Transverse colon (tissue), 4 donors: ENCODE measurements at regions not wholly inside any gene's neighbourhood (a gene's known extent, or its start where the extent isn't known, plus 50 kb on each side); places are given as distances from the start of the nearest gene placed in this dataset.

Experiments used
- DNase-seq: peaks from one replicate; pipeline ENCODE4 v3.0.0-alpha.2; 2019
- H3K27ac ChIP-seq, 4 donors: fragments of 200-600 bp; sonication (generic); 2 replicates each; pipeline ENCODE4 v1.5.1; 2016 to 2018; ENCODE audit warnings: inconsistent platforms in 4 of 4
- H3K27me3 ChIP-seq: fragments of 200-600 bp; sonication (generic); 2 replicates; pipeline ENCODE4 v1.5.1; 2017; ENCODE audit warnings: inconsistent platforms
- H3K36me3 ChIP-seq, 4 donors: fragments of 200-600 bp; sonication (generic); 2 replicates each; pipeline ENCODE4 v1.5.1; 2017 to 2019; ENCODE audit warnings: inconsistent platforms in 4 of 4
- H3K4me1 ChIP-seq, 4 donors: fragments of 200-600 bp; sonication (generic); 2 replicates each; pipeline ENCODE4 v1.5.1; 2017 to 2020; ENCODE audit warnings: inconsistent platforms in 4 of 4
- H3K4me3 ChIP-seq, 4 donors: fragments of 200-600 bp; sonication (generic); 1 replicate in 1 of 4; 2 replicates in 3 of 4; pipeline versions ENCODE4 v1.5.1 to v1.6.1; 2017 to 2019; ENCODE audit warnings: inconsistent platforms in 4 of 4
- H3K9me3 ChIP-seq, 2 donors: fragments of 200-600 bp; sonication (generic); 2 replicates each; pipeline ENCODE4 v1.5.1; 2017 to 2019; ENCODE audit warnings: inconsistent platforms in 2 of 2
- EP300 ChIP-seq: sonication (generic); formaldehyde crosslinking; IDR thresholded peaks from one replicate; pipeline ENCODE4 v1.6.1; 2017; ENCODE audit warnings: antibody characterized with exemption, low read depth
- POLR2A ChIP-seq: fragments of 450-650 bp; IDR thresholded peaks from one replicate; pipeline ENCODE4 v1.6.1; 2016; ENCODE audit warnings: antibody characterized with exemption, mild to moderate bottlenecking, moderate library complexity
- POLR2AphosphoS5 ChIP-seq, 3 donors: sonication (generic); formaldehyde crosslinking; IDR thresholded peaks; one replicate each; pipeline ENCODE4 v1.6.1; 2016; ENCODE audit warnings: antibody characterized with exemption in 3 of 3
- WGBS, 2 donors: methylation state at CpG; one replicate each; pipeline ENCODE4 v1.1.5; 2018; ENCODE audit warnings: low coverage in 1 of 2; 5-methylcytosine and 5-hydroxymethylcytosine counted together
- in situ Hi-C, 4 donors: fragments of 200-750 bp; cut with MboI; loops; one replicate each; pipeline versions ENCODE4 v1.15.0 to v1.15.1; 2017; ENCODE audit warnings: low sequenced_read_pairs in 3 of 4, low pct_ligation_motif_present in 1 of 4, low pct_unique_long_range_greater_than_20kb in 1 of 4
- intact Hi-C: fragments of 100-400 bp; cut with DNase I; formaldehyde crosslinking; loops from one replicate; pipeline ENCODE4 v1.15.1; 2023; ENCODE audit warnings: low total_unique reads
- TF ChIP-seq, protein P1 (sequence below), 5 experiments: fragments of 200-600 bp in 3 of 5; fragments of 450-650 bp in 2 of 5; sonication (generic) in 3 of 5; IDR thresholded peaks; 1 replicate in 2 of 5; 2 replicates in 3 of 5; pipeline ENCODE4 v1.5.1; 2016 to 2017; ENCODE audit warnings: antibody characterized with exemption in 5 of 5, inconsistent platforms in 3 of 5, mild to moderate bottlenecking in 2 of 5, moderate library complexity in 1 of 5

DNA sequence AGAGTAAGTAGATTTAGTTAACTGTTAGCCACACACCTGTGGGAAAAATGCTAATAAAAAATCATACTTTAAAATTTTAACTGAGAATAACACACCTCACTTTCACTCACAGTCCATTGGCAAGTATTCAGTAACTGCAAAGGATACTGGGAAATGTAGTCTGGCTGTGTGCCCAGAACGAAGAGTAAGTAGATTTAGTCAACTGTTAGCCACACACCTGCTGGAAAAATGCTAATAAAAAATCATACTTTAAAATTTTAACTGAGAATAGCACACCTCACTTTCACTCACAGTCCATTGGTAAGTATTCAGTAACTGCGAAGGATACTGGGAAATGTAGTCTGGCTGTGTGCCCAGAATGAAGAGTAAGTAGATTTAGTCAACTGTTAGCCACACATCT, 178.4 kb upstream of the NWD2 start:
- WGBS, 2 donors = 24 to 32% methylated on average over 2 of the region's 2 CpGs
- Histone ChIP-seq H3K9me3 (no peaks in the 10 kb centered on the region), H3K36me3 (no peaks in the 10 kb centered on the region), H3K27me3 (no peaks in the 10 kb centered on the region), H3K4me1 (no peaks in the 10 kb centered on the region), H3K27ac (no peak overlapping the region), H3K4me3 (no peak overlapping the region)
- intact Hi-C loops = no loop called here
- DNase-seq = no peak
- in situ Hi-C loops = no loop called here
- no peak for TF ChIP-seq POLR2A
- TF ChIP-seq, protein P1, sequence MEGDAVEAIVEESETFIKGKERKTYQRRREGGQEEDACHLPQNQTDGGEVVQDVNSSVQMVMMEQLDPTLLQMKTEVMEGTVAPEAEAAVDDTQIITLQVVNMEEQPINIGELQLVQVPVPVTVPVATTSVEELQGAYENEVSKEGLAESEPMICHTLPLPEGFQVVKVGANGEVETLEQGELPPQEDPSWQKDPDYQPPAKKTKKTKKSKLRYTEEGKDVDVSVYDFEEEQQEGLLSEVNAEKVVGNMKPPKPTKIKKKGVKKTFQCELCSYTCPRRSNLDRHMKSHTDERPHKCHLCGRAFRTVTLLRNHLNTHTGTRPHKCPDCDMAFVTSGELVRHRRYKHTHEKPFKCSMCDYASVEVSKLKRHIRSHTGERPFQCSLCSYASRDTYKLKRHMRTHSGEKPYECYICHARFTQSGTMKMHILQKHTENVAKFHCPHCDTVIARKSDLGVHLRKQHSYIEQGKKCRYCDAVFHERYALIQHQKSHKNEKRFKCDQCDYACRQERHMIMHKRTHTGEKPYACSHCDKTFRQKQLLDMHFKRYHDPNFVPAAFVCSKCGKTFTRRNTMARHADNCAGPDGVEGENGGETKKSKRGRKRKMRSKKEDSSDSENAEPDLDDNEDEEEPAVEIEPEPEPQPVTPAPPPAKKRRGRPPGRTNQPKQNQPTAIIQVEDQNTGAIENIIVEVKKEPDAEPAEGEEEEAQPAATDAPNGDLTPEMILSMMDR (IDR thresholded peaks at IDR 0.05) = no peak
- no peak for TF ChIP-seq POLR2AphosphoS5 (IDR thresholded peaks at IDR 0.05)
- TF ChIP-seq EP300 = no peak

GRCh38 chr4:37068580-37068979, 176.0 kb upstream of the NWD2 start:
- DNase-seq = no peak
- intact Hi-C loops (no loop called here), in situ Hi-C loops (no loop called here)
- Histone ChIP-seq H3K36me3 (no peaks in the 10 kb centered on the region), H3K27me3 (no peaks in the 10 kb centered on the region), H3K9me3 (no peaks in the 10 kb centered on the region), H3K27ac (no peak overlapping the region), H3K4me3 (no peak overlapping the region), H3K4me1 (no peaks in the 10 kb centered on the region)
- TF ChIP-seq POLR2A (no peak), EP300 (no peak), POLR2AphosphoS5 (IDR thresholded peaks at IDR 0.05) (no peak)
- TF ChIP-seq, protein P1 (IDR thresholded peaks at IDR 0.05) = no peak
- WGBS, 2 donors = 67 to 68% methylated on average over 4 to 5 of the region's 5 CpGs

GRCh38 chr4:37070041-37070440, 174.5 kb upstream of the NWD2 start:
- TF ChIP-seq POLR2A (no peak), EP300 (no peak), POLR2AphosphoS5 (IDR thresholded peaks at IDR 0.05) (no peak)
- TF ChIP-seq, protein P1 (IDR thresholded peaks at IDR 0.05) = no peak

GRCh38 chr4:37071576-37071975, 173.0 kb upstream of the NWD2 start:
- Histone ChIP-seq H3K9me3 (no peaks in the 10 kb centered on the region), H3K36me3 (no peaks in the 10 kb centered on the region), H3K4me3 (no peak overlapping the region), H3K27me3 (no peaks in the 10 kb centered on the region), H3K4me1 (no peaks in the 10 kb centered on the region), H3K27ac (no peak overlapping the region)
- DNase-seq = no peak
- TF ChIP-seq, protein P1 (IDR thresholded peaks at IDR 0.05) = no peak
- TF ChIP-seq POLR2A = no peak
- TF ChIP-seq POLR2AphosphoS5 (IDR thresholded peaks at IDR 0.05) = no peak
- TF ChIP-seq EP300 = no peak
- 60 to 84% methylated on average over 2 to 3 of the region's 3 CpGs for WGBS, 2 donors
- intact Hi-C loops = no loop called here
- in situ Hi-C loops = no loop called here

More at GRCh38 chr4:37070041-37070440, 174.5 kb upstream of the NWD2 start:
- Histone ChIP-seq H3K4me1 (no peaks in the 10 kb centered on the region), H3K36me3 (no peaks in the 10 kb centered on the region), H3K27me3 (no peaks in the 10 kb centered on the region), H3K9me3 (no peaks in the 10 kb centered on the region), H3K27ac (no peak overlapping the region), H3K4me3 (no peak overlapping the region)
- in situ Hi-C loops = no loop called here
- 53 to 71% methylated on average over 5 of the region's 5 CpGs for WGBS, 2 donors
- DNase-seq = no peak
- intact Hi-C loops = no loop called here
